Heart right ventricle (tissue), 16 donors: ENCODE measurements at regions not wholly inside any gene's neighbourhood (a gene's known extent, or its start where the extent isn't known, plus 50 kb on each side); places are given as distances from the start of the nearest gene placed in this dataset.

ENCODE experiments used
- ATAC-seq, 8 donors: fragments of 200-7000 bp; cut with Tn5 transposase; one replicate each; pipeline ENCODE4 v1.9.1; 2020; ENCODE audit warnings: mild to moderate bottlenecking in 8 of 8, moderate library complexity in 8 of 8, moderate number of reproducible peaks in 1 of 8
- DNase-seq, 2 donors: peaks; one replicate each; pipeline ENCODE4 v3.0.0-alpha.2; 2020
- H3K27ac ChIP-seq, 10 donors: fragments of 200-600 bp; sonication (generic) in 2 of 10; one replicate each; pipeline versions ENCODE4 v1.5.0 to v1.8.0; 2020 to 2022; ENCODE audit warnings: mild to moderate bottlenecking in 3 of 10
- H3K27me3 ChIP-seq, 7 donors: fragments of 200-600 bp; one replicate each; pipeline ENCODE4 v1.8.0; 2021 to 2022; ENCODE audit warnings: mild to moderate bottlenecking in 2 of 7
- H3K36me3 ChIP-seq, 9 donors: fragments of 200-600 bp; sonication (generic) in 1 of 9; one replicate each; pipeline versions ENCODE4 v1.5.0 to v1.8.0; 2020 to 2022; ENCODE audit warnings: mild to moderate bottlenecking in 2 of 9
- H3K4me1 ChIP-seq, 9 donors: fragments of 200-600 bp; sonication (generic) in 1 of 9; one replicate each; pipeline versions ENCODE4 v1.5.0 to v1.8.0; 2020 to 2022; ENCODE audit warnings: mild to moderate bottlenecking in 4 of 9
- H3K4me3 ChIP-seq, 10 donors: fragments of 200-600 bp; sonication (generic) in 2 of 10; one replicate each; pipeline versions ENCODE4 v1.5.0 to v1.8.0; 2020 to 2022; ENCODE audit warnings: mild to moderate bottlenecking in 7 of 10, moderate library complexity in 2 of 10
- H3K9me3 ChIP-seq, 11 donors: fragments of 200-600 bp in 10 of 11; sonication (generic) in 2 of 11; one replicate each; pipeline versions ENCODE4 v1.5.0 to v1.8.0; 2013 to 2022; ENCODE audit warnings: mild to moderate bottlenecking in 2 of 11, control low read depth in 1 of 11, moderate library complexity in 1 of 11
- CTCF ChIP-seq, 9 donors: fragments of 200-600 bp; sonication (generic) in 2 of 9; IDR thresholded peaks; one replicate each; pipeline versions ENCODE4 v1.5.0 to v1.8.0; 2021 to 2022; ENCODE audit warnings: antibody characterized with exemption in 9 of 9, mild to moderate bottlenecking in 5 of 9, moderate library complexity in 1 of 9
- WGBS, 2 donors: extraction: QIAGEN DNeasy Blood & Tissue Kit; methylation state at CpG; one replicate each; pipeline ENCODE4 v1.1.7; 2013; ENCODE audit warnings: inconsistent platforms in 1 of 2; 5-methylcytosine and 5-hydroxymethylcytosine counted together
- intact Hi-C, 10 donors: fragments of 100-400 bp; cut with DNase I; formaldehyde crosslinking; loops; one replicate each; pipeline versions ENCODE4 v1.11.1 to v1.14.2; 2022
- donor health status: Arrhythmogenic right ventricular cardiomyopathy.
- donor health status: ischemic (EF 13 %, LVEDD 7.1; RV severe dilation, severe dysfunction).
- donor health status: healthy with polysubstance abuse.
- donor health status: DM: no; HTN: yes; CAD: no.
- donor health status: DM: no; HTN: no; CAD: no.
- donor health status: ischemic (EF 25% LVEDD 6.9; RV normal size, moderate dysfunction).
- donor health status: ischemic (EF 25% LVEDD 5.7; RV mildly dilated, moderate dysfunction).
- donor health status: healthy.
- donor health status: DM: yes; HTN: yes; CAD: no.
- donor health status: Ischemic cardiomyopathy.
- donor health status: ischemic (EF 35%, LVEDD 5.7; RV mildly dilated, moderate dysfunction).
- donor health status: nonischemic (EF 11% LVEDD 7.7; RV severe dilation, severe dysfunction).
- donor health status: DM: yes; HTN: yes; CAD: no.
- donor health status: PGD.
- donor health status: ischemic (EF 29% LVEDD 5.4; RV normal size, mild dysfunction).
- donor health status: nonischemic (EF 23%, LVEDD 6.1; RV moderate dilation, normal function).

- intact Hi-C loops = no loop called here
- ATAC-seq = peak in 1 of 8 donors; percentile 25
Observed at GRCh38 chr3:177425042-177425441, 227.8 kb upstream of the TBL1XR1 start.

GRCh38 chr3:177426106-177426877 is 229.0 kb upstream of the TBL1XR1 start:
- Histone ChIP-seq H3K36me3 (no peaks in the 10 kb centered on the region), H3K4me1 (peaks cover 0 to 53% (median 2%) of the 10 kb centered on the region in 9 donors), H3K4me3 (no peak overlapping the region), H3K27ac (peak overlapping the region in 1 of 10 donors; percentile 58), H3K27me3 (no peaks in the 10 kb centered on the region), H3K9me3 (no peaks in the 10 kb centered on the region)
- DNase-seq (no peak), ATAC-seq (no peak)
- intact Hi-C loops = no loop called here
- no peak for TF ChIP-seq CTCF (IDR thresholded peaks at IDR 0.05)
- 91 to 92% methylated on average over 3 of the region's 3 CpGs for whole genome bisulfite sequencing, 2 donors

More at GRCh38 chr3:177425042-177425441, 227.8 kb upstream of the TBL1XR1 start:
- H3K4me3 ChIP-seq = no peak overlapping the region
- no peaks in the 10 kb centered on the region for H3K9me3 ChIP-seq
- DNase-seq = no peak
- peaks cover 0 to 56% (median 11%) of the 10 kb centered on the region in 9 donors for H3K4me1 ChIP-seq
- no peaks in the 10 kb centered on the region for H3K36me3 ChIP-seq
- WGBS, 2 donors = 89 to 90% methylated on average over 3 of the region's 3 CpGs
- H3K27me3 ChIP-seq = no peaks in the 10 kb centered on the region
- H3K27ac ChIP-seq = no peak overlapping the region
- TF ChIP-seq CTCF (IDR thresholded peaks at IDR 0.05) = no peak

- Histone ChIP-seq H3K4me3 (no peak overlapping the region), H3K9me3 (no peaks in the 10 kb centered on the region), H3K27ac (peak overlapping the region in 1 of 10 donors; percentile 65), H3K27me3 (no peaks in the 10 kb centered on the region), H3K36me3 (no peaks in the 10 kb centered on the region), H3K4me1 (peaks cover 0 to 53% (median 4%) of the 10 kb centered on the region in 9 donors)
- 78 to 83% methylated on average over 7 of the region's 7 CpGs for WGBS, 2 donors
- no peak for TF ChIP-seq CTCF (IDR thresholded peaks at IDR 0.05)
- ATAC-seq = peak in 1 of 8 donors; percentile 13
- intact Hi-C loops = no loop called here
- DNase-seq = no peak
Observed at GRCh38 chr3:177426878-177427495, 229.7 kb upstream of the TBL1XR1 start.

GRCh38 chr3:177427540-177427939 is 230.3 kb upstream of the TBL1XR1 start:
- intact Hi-C loops = no loop called here
- no peak for ATAC-seq
- WGBS, 2 donors = 63 to 69% methylated on average over 1 of the region's 1 CpG

More at GRCh38 chr3:177427540-177427939, 230.3 kb upstream of the TBL1XR1 start:
- Histone ChIP-seq H3K36me3 (no peaks in the 10 kb centered on the region), H3K27me3 (no peaks in the 10 kb centered on the region), H3K4me3 (no peak overlapping the region), H3K4me1 (peaks cover 0 to 53% (median 6%) of the 10 kb centered on the region in 9 donors), H3K27ac (peak overlapping the region in 1 of 10 donors; percentile 65), H3K9me3 (no peaks in the 10 kb centered on the region)
- no peak for TF ChIP-seq CTCF (IDR thresholded peaks at IDR 0.05)
- DNase-seq = no peak
